ENCODE measurements at regions not wholly inside any gene's neighbourhood (a gene's known extent, or its start where the extent isn't known, plus 50 kb on each side); places are given as distances from the start of the nearest gene placed in this dataset.
"Not testable (repeated sequence)": the region's sequence is repeated elsewhere in the genome, so short reads cannot be mapped to it uniquely, and the experiment has no call there.

DNA sequence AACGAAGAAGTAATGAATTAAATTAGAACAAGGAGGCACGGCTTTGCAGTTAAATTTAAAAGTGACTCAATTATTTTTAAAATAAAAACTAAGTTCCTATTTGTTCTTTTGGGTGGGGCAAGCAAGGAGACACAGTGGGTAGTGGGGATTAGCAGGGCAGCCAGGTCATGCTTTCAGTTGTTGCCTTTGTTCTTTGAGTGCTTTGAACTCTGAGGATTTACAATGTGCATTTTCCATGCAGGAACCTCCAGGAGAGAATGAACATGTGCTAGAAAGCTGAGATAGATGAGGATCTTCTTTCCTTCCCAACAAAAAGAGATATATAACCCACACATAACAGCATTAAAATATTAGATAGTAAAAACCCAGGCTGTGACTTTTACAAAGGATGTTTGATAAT lies 420.4 kb upstream of the CTSO start:
- H3K4me3 ChIP-seq (ENCODE audit: low read depth, poor library complexity, severe bottlenecking): no peak overlapping the region
- DNase-seq (ENCODE audit: low spot score in 2 of 2): no peak
- TF ChIP-seq CTCF (IDR thresholded peaks at IDR 0.05) (no peak), POLR2A (IDR thresholded peaks at IDR 0.05) (no peak)
- intact Hi-C loops (cut with DNase I; ENCODE audit: low total_unique reads): no loop called here
- WGBS, 2 donors: 48 to 52% methylated on average over 2 of the region's 2 CpGs

- H3K4me3 ChIP-seq (ENCODE audit: low read depth, poor library complexity, severe bottlenecking); DNase-seq (ENCODE audit: low spot score in 2 of 2); intact Hi-C loops (cut with DNase I; ENCODE audit: low total_unique reads): not testable (repeated sequence)
- WGBS, 2 donors: 51 to 70% methylated on average over 11 to 13 of the region's 13 CpGs
Measured at GRCh38 chr4:156367502-156367901, 413.8 kb upstream of the CTSO start.

- TF ChIP-seq POLR2A (IDR thresholded peaks at IDR 0.05) (no peak), CTCF (IDR thresholded peaks at IDR 0.05) (no peak)
- 31 to 56% methylated on average over 2 of the region's 2 CpGs for WGBS, 2 donors
- no peak overlapping the region for H3K4me3 ChIP-seq (ENCODE audit: low read depth, poor library complexity, severe bottlenecking)
- intact Hi-C loops (cut with DNase I; ENCODE audit: low total_unique reads): no loop called here
- DNase-seq (ENCODE audit: low spot score in 2 of 2): no peak
Measured at GRCh38 chr4:156362581-156362980, 408.9 kb upstream of the CTSO start.

GRCh38 chr4:156347412-156348075 lies 393.9 kb upstream of the CTSO start:
- DNase-seq (ENCODE audit: low spot score in 2 of 2): no peak
- no peak overlapping the region for H3K4me3 ChIP-seq (ENCODE audit: low read depth, poor library complexity, severe bottlenecking)
- intact Hi-C loops (cut with DNase I; ENCODE audit: low total_unique reads): no loop called here
- TF ChIP-seq POLR2A (IDR thresholded peaks at IDR 0.05) (no peak), CTCF (IDR thresholded peaks at IDR 0.05) (no peak)

DNA sequence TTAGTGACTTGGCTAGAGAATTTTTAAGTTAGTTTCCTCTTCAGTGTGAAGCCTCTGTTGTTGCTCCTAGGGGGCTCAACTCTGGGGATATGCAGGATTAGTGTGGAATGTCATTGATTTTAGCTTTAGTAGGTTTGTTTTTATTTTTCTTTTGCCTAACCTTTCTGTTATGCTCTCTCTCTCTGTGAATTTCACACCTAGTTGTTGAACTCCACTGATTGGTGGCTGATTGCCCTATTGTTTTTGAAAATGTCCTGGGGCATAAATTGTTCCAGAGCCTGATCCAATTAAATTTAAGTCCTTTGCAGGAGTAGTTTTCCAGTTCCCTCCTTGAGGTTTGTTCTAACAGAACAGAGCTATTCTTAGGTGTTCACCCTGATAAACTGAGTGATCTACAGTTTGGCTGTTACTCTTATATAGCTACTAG lies 393.3 kb upstream of the CTSO start:
- intact Hi-C loops (cut with DNase I; ENCODE audit: low total_unique reads): no loop called here
- H3K4me3 ChIP-seq (ENCODE audit: low read depth, poor library complexity, severe bottlenecking): no peak overlapping the region
- no peak for DNase-seq (ENCODE audit: low spot score in 2 of 2)
- TF ChIP-seq POLR2A (IDR thresholded peaks at IDR 0.05): no peak
- no peak for TF ChIP-seq CTCF (IDR thresholded peaks at IDR 0.05)

- no peak for DNase-seq (ENCODE audit: low spot score in 2 of 2)
- intact Hi-C loops (cut with DNase I; ENCODE audit: low total_unique reads): no loop called here
- no peak overlapping the region for H3K4me3 ChIP-seq (ENCODE audit: low read depth, poor library complexity, severe bottlenecking)
- 63 to 67% methylated on average over 1 of the region's 1 CpG for WGBS, 2 donors
- no peak for TF ChIP-seq CTCF (IDR thresholded peaks at IDR 0.05)
Measured at GRCh38 chr4:156344397-156344796, 390.7 kb upstream of the CTSO start.

Data from lower leg skin (tissue), 4 donors.